Immature natural killer cell (primary cell): ENCODE measurements at regions not wholly inside any gene's neighbourhood (a gene's known extent, or its start where the extent isn't known, plus 50 kb on each side); places are given as distances from the start of the nearest gene placed in this dataset.

Source experiments
- DNase-seq, 3 donors: peaks; one replicate each; pipeline ENCODE4 v3.0.0; 2022; ENCODE audit warnings: mixed read lengths in 1 of 3
- H3K27ac Mint-ChIP-seq, 6 donors: one replicate each; pipeline ENCODE4 v1.8.0; 2020; ENCODE audit warnings: mixed read lengths in 6 of 6, mild to moderate bottlenecking in 5 of 6, inconsistent platforms in 4 of 6, moderate library complexity in 3 of 6
- H3K27me3 Mint-ChIP-seq, 3 donors: one replicate each; pipeline ENCODE4 v1.8.0; 2020 to 2021; ENCODE audit warnings: low read depth in 3 of 3, mild to moderate bottlenecking in 3 of 3, mixed read lengths in 3 of 3, moderate library complexity in 3 of 3, inconsistent platforms in 1 of 3
- H3K36me3 Mint-ChIP-seq, 3 donors: one replicate each; pipeline ENCODE4 v1.8.0; 2020; ENCODE audit warnings: mixed read lengths in 3 of 3, inconsistent platforms in 2 of 3, mild to moderate bottlenecking in 2 of 3
- H3K4me1 Mint-ChIP-seq, 2 donors: one replicate each; pipeline ENCODE4 v1.8.0; 2020; ENCODE audit warnings: inconsistent platforms in 2 of 2, mild to moderate bottlenecking in 2 of 2, mixed read lengths in 2 of 2, moderate library complexity in 1 of 2
- H3K4me3 Mint-ChIP-seq, 5 donors: one replicate each; pipeline ENCODE4 v1.8.0; 2020; ENCODE audit warnings: mild to moderate bottlenecking in 5 of 5, mixed read lengths in 5 of 5, inconsistent platforms in 3 of 5, moderate library complexity in 3 of 5
- H3K9me3 Mint-ChIP-seq, 6 donors: one replicate each; pipeline ENCODE4 v1.8.0; 2020; ENCODE audit warnings: mild to moderate bottlenecking in 6 of 6, mixed read lengths in 6 of 6, inconsistent platforms in 4 of 6, moderate library complexity in 3 of 6

- H3K9me3 Mint-ChIP-seq, result no peaks in the 10 kb centered on the region
- peaks cover 0 to 10% (median 0%) of the 10 kb centered on the region in 3 donors for H3K27me3 Mint-ChIP-seq
- H3K27ac Mint-ChIP-seq, result no peak overlapping the region
- DNase-seq, result no peak
- no peaks in the 10 kb centered on the region for H3K4me1 Mint-ChIP-seq
- H3K4me3 Mint-ChIP-seq, result no peak overlapping the region
- no peaks in the 10 kb centered on the region for H3K36me3 Mint-ChIP-seq
These were observed 409.3 kb downstream of the GALR1 start for GRCh38 chr18:77658751-77659448.

DNA sequence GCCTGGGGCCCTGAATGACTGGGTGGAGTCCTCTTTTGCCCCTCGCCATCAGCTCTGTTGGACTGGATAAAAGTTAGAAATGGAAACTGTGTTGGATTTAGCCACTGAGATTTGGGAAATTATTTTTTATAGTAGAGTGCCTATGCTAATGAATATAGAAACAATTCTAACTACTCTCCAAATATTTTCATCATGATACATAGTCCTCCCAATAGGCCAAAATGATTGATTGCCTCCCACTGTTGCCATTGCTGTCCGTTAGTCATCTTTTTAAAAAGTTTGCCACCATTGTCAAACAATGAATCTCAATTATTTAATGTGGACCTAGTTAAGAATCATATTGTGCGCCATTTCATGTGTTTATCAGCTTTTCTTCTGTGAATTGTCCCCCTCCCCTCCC lies 417.0 kb downstream of the GALR1 start:
- H3K4me1 Mint-ChIP-seq, result peaks cover 0 to 6% of the 10 kb centered on the region in 2 donors
- no peak overlapping the region for H3K27ac Mint-ChIP-seq
- H3K27me3 Mint-ChIP-seq, result peaks cover 5 to 21% (median 8%) of the 10 kb centered on the region in 3 donors
- H3K9me3 Mint-ChIP-seq, result peaks cover 0 to 2% (median 0%) of the 10 kb centered on the region in 6 donors
- H3K4me3 Mint-ChIP-seq, result no peak overlapping the region
- no peaks in the 10 kb centered on the region for H3K36me3 Mint-ChIP-seq
- DNase-seq, result no peak

GRCh38 chr18:77668219-77668618 lies 418.6 kb downstream of the GALR1 start:
- Mint-ChIP-seq H3K27me3 (peaks cover 1 to 21% (median 5%) of the 10 kb centered on the region in 3 donors), H3K36me3 (no peaks in the 10 kb centered on the region), H3K9me3 (peaks cover 0 to 2% (median 0%) of the 10 kb centered on the region in 6 donors), H3K4me1 (peaks cover 0 to 8% of the 10 kb centered on the region in 2 donors), H3K27ac (no peak overlapping the region), H3K4me3 (no peak overlapping the region)
- DNase-seq, result no peak

- H3K27me3 Mint-ChIP-seq, result peaks cover under 1 to 21% (median 9%) of the 10 kb centered on the region in 3 donors
- H3K27ac Mint-ChIP-seq, result no peak overlapping the region
- no peak overlapping the region for H3K4me3 Mint-ChIP-seq
- peaks cover 0 to 8% of the 10 kb centered on the region in 2 donors for H3K4me1 Mint-ChIP-seq
- no peaks in the 10 kb centered on the region for H3K36me3 Mint-ChIP-seq
- peaks cover 0 to 2% (median 0%) of the 10 kb centered on the region in 6 donors for H3K9me3 Mint-ChIP-seq
- DNase-seq, result no peak
These were observed 419.7 kb downstream of the GALR1 start for GRCh38 chr18:77669331-77669730.

DNA sequence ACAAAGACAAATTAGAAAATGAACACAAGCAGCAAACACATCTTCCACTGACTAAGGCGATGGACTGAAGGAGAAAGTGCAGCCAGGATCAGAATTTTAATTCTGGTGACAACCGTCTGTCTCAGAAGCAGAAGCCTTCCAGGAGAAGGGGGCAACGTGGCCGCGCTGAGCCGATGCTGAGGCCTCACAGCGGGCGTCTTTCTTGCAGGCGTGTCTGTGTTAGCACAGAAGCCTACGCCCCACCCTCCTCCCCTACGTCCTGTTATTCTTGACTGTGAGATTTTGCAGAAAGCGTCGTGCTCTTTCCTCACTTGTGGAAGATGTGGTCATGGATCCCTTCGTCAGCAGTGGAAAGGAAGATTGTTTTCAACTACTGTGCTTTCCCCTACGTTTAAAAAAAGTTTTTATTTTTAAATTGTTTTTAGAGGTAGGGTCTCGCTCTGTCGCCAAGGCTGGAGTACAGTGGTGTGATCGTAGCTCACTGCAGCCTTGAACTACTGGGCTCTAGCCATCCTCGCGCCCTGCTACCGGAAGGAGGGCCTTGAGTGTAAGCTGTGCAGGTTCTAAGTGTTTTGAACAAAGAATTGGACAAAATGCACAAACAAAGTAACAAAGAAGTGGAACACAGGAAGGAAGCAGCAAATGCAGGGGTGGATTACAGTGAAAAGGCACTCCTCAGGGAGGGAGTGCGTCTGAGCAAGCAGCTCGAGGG lies 422.0 kb downstream of the GALR1 start:
- Mint-ChIP-seq H3K9me3 (no peaks in the 10 kb centered on the region), H3K27me3 (peaks cover 2 to 14% (median 12%) of the 10 kb centered on the region in 3 donors), H3K27ac (no peak overlapping the region), H3K4me1 (peaks cover 0 to 8% of the 10 kb centered on the region in 2 donors), H3K36me3 (no peaks in the 10 kb centered on the region), H3K4me3 (peak overlapping the region in 1 of 5 donors; percentile 14)
- no peak for DNase-seq

DNA sequence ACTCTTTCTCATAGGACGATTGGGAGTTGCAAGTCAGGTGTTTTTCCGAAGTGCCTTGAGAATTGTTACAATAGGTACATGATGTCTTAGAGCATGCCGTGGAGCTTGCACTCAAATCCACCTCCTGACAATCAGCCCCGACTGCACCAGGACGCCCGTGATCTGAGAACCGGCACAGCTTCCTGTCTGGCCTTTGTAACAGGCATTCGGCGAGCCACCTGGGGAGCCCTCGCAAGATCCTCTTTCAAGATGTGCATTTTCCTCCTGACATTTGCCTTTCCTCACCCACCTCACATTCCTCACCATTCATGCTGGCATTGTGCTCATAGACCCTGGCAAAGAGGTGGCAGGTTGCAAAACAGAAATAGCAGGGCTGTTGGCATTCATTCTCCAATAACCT lies 427.3 kb downstream of the GALR1 start:
- Mint-ChIP-seq H3K4me1 (no peaks in the 10 kb centered on the region), H3K27ac (no peak overlapping the region), H3K27me3 (peaks cover 13 to 15% (median 14%) of the 10 kb centered on the region in 3 donors), H3K4me3 (no peak overlapping the region), H3K9me3 (no peaks in the 10 kb centered on the region), H3K36me3 (no peaks in the 10 kb centered on the region)
- DNase-seq, result no peak

GRCh38 chr18:77677536-77677935 lies 427.9 kb downstream of the GALR1 start:
- Mint-ChIP-seq H3K4me3 (no peak overlapping the region), H3K27ac (no peak overlapping the region), H3K9me3 (no peaks in the 10 kb centered on the region), H3K36me3 (no peaks in the 10 kb centered on the region), H3K27me3 (peaks cover 13 to 15% (median 14%) of the 10 kb centered on the region in 3 donors), H3K4me1 (no peaks in the 10 kb centered on the region)
- DNase-seq, result no peak

GRCh38 chr18:77679869-77680268 lies 430.2 kb downstream of the GALR1 start:
- Mint-ChIP-seq H3K9me3 (no peaks in the 10 kb centered on the region), H3K4me3 (no peak overlapping the region), H3K4me1 (no peaks in the 10 kb centered on the region), H3K27me3 (peaks cover 9 to 15% (median 14%) of the 10 kb centered on the region in 3 donors), H3K27ac (no peak overlapping the region), H3K36me3 (no peaks in the 10 kb centered on the region)
- no peak for DNase-seq

DNA sequence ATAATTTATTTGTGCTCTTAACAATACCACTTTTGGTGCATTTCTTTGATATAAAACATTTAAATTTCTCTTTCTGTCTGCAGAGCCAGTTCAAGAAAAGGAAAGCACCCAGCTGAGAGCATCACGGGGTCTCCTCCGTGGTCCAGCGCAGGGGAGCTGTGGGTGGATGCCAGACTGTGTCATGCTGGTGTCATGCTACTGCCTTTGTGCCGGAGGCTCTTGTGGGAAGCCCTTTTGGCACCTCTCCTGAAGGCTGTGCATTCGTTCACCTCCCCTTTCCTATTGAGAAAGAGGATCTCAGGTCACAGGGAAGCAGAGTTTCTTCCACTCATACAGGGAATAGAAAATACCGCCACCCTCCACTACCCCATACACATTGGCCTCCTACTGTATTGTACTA lies 450.4 kb downstream of the GALR1 start:
- Mint-ChIP-seq H3K27ac (no peak overlapping the region), H3K4me1 (no peaks in the 10 kb centered on the region)
- no peak for DNase-seq

DNA sequence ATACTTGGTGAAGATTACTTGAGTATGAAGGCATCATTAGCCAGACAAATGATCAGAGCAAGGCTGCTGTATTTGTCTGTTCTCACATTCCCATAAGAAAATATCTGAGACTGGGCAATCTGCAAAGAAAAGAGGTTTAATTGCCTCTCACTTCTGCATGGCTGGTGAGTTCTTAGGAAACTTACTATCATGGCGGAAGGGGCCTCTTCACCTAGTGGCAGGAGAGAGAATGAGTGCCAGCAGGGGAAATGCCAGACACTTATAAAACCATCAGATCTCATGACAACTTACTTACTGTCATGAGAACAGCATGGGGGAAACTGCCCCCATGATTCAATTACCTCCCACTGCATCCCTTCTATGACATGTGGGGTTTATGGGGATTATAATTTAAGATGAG lies 452.3 kb downstream of the GALR1 start:
- DNase-seq, result no peak
- H3K27me3 Mint-ChIP-seq, result peaks cover 3 to 9% (median 9%) of the 10 kb centered on the region in 3 donors
- H3K4me1 Mint-ChIP-seq, result no peaks in the 10 kb centered on the region
- H3K36me3 Mint-ChIP-seq, result no peaks in the 10 kb centered on the region
- no peak overlapping the region for H3K27ac Mint-ChIP-seq
- H3K9me3 Mint-ChIP-seq, result no peaks in the 10 kb centered on the region
- no peak overlapping the region for H3K4me3 Mint-ChIP-seq

More for the DNA sequence above, 450.4 kb downstream of the GALR1 start:
- no peaks in the 10 kb centered on the region for H3K36me3 Mint-ChIP-seq
- H3K4me3 Mint-ChIP-seq, result no peak overlapping the region
- H3K9me3 Mint-ChIP-seq, result no peaks in the 10 kb centered on the region
- H3K27me3 Mint-ChIP-seq, result peaks cover 3 to 9% (median 9%) of the 10 kb centered on the region in 3 donors

DNA sequence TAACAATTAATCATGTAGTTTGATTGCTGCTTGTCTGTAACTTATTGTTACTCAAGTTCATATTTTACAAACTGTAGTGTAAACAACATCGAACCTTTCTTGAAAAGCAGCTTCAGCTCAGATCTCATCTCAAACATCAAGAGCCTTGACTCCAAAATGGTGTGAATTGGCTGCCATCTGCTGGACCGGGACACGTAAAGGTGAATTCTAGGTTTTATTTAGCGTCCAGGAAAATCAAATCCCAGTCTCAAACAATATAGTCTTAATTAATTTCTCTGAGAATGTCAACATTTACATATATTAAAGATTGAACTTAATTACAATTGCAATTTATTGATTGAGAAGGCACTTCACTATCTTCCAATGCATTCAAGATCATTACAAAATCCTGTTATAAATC lies 453.0 kb downstream of the GALR1 start:
- no peak overlapping the region for H3K27ac Mint-ChIP-seq
- H3K9me3 Mint-ChIP-seq, result no peaks in the 10 kb centered on the region
- H3K4me1 Mint-ChIP-seq, result no peaks in the 10 kb centered on the region
- DNase-seq, result peak in 2 of 3 donors; percentile 4 to 12
- no peaks in the 10 kb centered on the region for H3K36me3 Mint-ChIP-seq
- H3K4me3 Mint-ChIP-seq, result no peak overlapping the region
- H3K27me3 Mint-ChIP-seq, result peaks cover 3 to 9% (median 9%) of the 10 kb centered on the region in 3 donors

DNA sequence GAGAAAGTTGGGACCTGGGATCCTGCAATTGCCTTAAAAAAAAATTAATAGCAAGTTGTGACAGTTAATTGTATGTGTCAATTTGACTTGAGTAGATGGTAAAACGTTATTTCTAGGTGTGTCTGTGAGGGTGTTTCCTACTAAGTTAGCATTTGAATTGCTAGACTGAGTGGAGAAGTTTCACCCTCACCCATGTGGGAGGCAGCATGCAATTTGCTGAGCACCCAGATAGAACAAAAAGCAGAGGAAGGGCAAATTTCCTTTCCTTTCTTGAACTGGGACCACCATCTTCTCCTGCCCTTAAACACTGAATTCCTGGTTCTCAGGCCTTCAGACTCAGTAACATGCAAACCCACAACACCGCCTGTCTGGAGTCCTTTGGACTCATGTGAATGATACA lies 455.7 kb downstream of the GALR1 start:
- Mint-ChIP-seq H3K27me3 (peaks cover 3 to 9% (median 9%) of the 10 kb centered on the region in 3 donors), H3K36me3 (no peaks in the 10 kb centered on the region), H3K9me3 (no peaks in the 10 kb centered on the region), H3K27ac (no peak overlapping the region), H3K4me1 (no peaks in the 10 kb centered on the region), H3K4me3 (no peak overlapping the region)
- no peak for DNase-seq

DNA sequence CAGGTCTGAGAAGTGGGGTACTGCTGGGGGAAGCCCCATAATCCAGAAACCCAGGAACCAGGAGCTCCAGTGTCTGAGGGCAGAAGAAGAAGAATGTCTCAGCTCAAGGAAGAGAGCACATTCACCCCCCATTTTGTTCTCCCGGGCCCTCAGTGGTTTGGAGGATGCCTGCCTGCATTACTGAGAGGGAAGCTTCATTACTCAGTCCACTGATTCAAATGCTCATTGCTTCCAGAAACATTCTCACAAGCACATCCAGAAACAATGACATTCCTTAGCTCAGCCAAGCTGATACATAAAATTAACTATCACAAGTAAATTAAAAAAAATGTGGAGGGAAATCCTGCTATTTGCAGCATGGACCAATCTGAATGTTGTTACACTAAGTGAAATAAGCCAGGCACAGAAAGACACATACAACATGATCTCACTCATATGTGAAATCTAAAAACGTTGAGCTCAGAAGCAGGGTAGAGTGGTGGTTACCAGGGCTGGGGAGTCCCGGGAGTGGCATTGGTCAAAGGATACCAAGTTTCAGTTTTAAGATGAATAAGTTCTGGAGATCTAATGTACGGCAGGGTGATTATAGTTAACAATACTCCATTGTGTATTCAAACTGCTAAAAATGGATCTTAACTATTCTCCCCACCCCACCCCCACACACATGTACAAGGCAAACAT lies 459.3 kb downstream of the GALR1 start:
- H3K4me3 Mint-ChIP-seq, result no peak overlapping the region
- H3K4me1 Mint-ChIP-seq, result no peaks in the 10 kb centered on the region
- peaks cover 0 to 8% (median 1%) of the 10 kb centered on the region in 3 donors for H3K27me3 Mint-ChIP-seq
- no peaks in the 10 kb centered on the region for H3K9me3 Mint-ChIP-seq
- H3K27ac Mint-ChIP-seq, result no peak overlapping the region
- no peak for DNase-seq
- no peaks in the 10 kb centered on the region for H3K36me3 Mint-ChIP-seq

GRCh38 chr18:77711096-77711495 lies 461.4 kb downstream of the GALR1 start:
- DNase-seq, result no peak
- no peaks in the 10 kb centered on the region for H3K9me3 Mint-ChIP-seq
- peaks cover 0 to 8% (median 2%) of the 10 kb centered on the region in 3 donors for H3K27me3 Mint-ChIP-seq
- no peaks in the 10 kb centered on the region for H3K4me1 Mint-ChIP-seq
- H3K27ac Mint-ChIP-seq, result no peak overlapping the region
- H3K36me3 Mint-ChIP-seq, result no peaks in the 10 kb centered on the region
- no peak overlapping the region for H3K4me3 Mint-ChIP-seq
